Lung microvascular endothelial cell (primary cell): ENCODE measurements at regions not wholly inside any gene's neighbourhood (a gene's known extent, or its start where the extent isn't known, plus 50 kb on each side); places are given as distances from the start of the nearest gene placed in this dataset.
A peak's percentile ranks its signal among the peaks of the same experiment; 100 is the strongest.

Source experiments
- DNase-seq, 2 donors: peaks; one replicate each; pipeline versions ENCODE4 v3.0.0 to v3.0.0-alpha.2; 2010; ENCODE audit warnings: low read depth in 2 of 2

GRCh38 chr13:89695343-89696257, 1651.9 kb upstream of the MIR17HG start:
- peak; percentile 10 to 51 for DNase-seq

GRCh38 chr13:89701913-89702312, 1645.6 kb upstream of the MIR17HG start:
- DNase-seq = no peak

GRCh38 chr13:89704040-89704439, 1643.4 kb upstream of the MIR17HG start:
- no peak for DNase-seq

GRCh38 chr13:89708013-89708412, 1639.5 kb upstream of the MIR17HG start:
- DNase-seq = no peak

GRCh38 chr13:89721216-89721615, 1626.3 kb upstream of the MIR17HG start:
- no peak for DNase-seq

GRCh38 chr13:89726690-89727435, 1620.6 kb upstream of the MIR17HG start:
- peak in 1 of 2 donors; percentile 56 for DNase-seq

GRCh38 chr13:89733829-89734228, 1613.7 kb upstream of the MIR17HG start:
- DNase-seq = no peak

- no peak for DNase-seq
Measured at GRCh38 chr13:89737051-89737450, 1610.4 kb upstream of the MIR17HG start.

GRCh38 chr13:89738072-89738471, 1609.4 kb upstream of the MIR17HG start:
- no peak for DNase-seq

- no peak for DNase-seq
Measured at GRCh38 chr13:89740994-89741685, 1606.3 kb upstream of the MIR17HG start.

- DNase-seq = no peak
Measured at GRCh38 chr13:89746554-89746953, 1600.9 kb upstream of the MIR17HG start.

- DNase-seq = peak in 1 of 2 donors; percentile 33
Measured at GRCh38 chr13:89748716-89749115, 1598.8 kb upstream of the MIR17HG start.

GRCh38 chr13:89749888-89750287, 1597.6 kb upstream of the MIR17HG start:
- DNase-seq = no peak

- DNase-seq = no peak
Measured at GRCh38 chr13:89750371-89750770, 1597.1 kb upstream of the MIR17HG start.

- no peak for DNase-seq
Measured at GRCh38 chr13:89751432-89751930, 1596.0 kb upstream of the MIR17HG start.

GRCh38 chr13:89752394-89752793, 1595.1 kb upstream of the MIR17HG start:
- DNase-seq = no peak

GRCh38 chr13:89755729-89756492, 1591.6 kb upstream of the MIR17HG start:
- DNase-seq = no peak

- DNase-seq = no peak
Measured at GRCh38 chr13:89763005-89763404, 1584.5 kb upstream of the MIR17HG start.

GRCh38 chr13:89783221-89783755, 1564.2 kb upstream of the MIR17HG start:
- DNase-seq = no peak

GRCh38 chr13:89784161-89784809, 1563.2 kb upstream of the MIR17HG start:
- no peak for DNase-seq
